Fibroblast of gingiva (primary cell): ENCODE measurements at regions not wholly inside any gene's neighbourhood (a gene's known extent, or its start where the extent isn't known, plus 50 kb on each side); places are given as distances from the start of the nearest gene placed in this dataset.

Experiments used
- DNase-seq: peaks from one replicate; pipeline ENCODE4 v3.0.0-alpha.2; 2011; ENCODE audit warnings: low read depth

DNA sequence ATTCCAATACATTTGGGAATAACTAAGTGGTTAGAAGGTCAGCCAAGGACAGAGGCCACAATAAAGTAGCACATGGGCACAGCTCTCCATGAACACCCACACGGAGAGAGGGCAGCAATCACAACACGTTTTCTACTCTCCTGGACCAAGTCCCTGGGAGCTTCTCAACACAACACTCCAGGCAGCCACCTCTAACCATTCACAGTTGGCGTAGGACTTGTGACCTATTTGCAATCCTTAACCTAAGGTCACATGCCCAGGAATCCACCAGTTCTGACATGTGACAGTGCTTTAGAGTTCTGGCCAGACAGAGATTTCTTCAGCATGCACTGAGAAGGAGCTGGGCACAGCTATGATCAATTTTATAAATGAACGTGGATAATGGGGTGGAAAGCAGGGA, 280.8 kb downstream of the SHQ1 start:
- DNase-seq = peak; percentile 13

DNA sequence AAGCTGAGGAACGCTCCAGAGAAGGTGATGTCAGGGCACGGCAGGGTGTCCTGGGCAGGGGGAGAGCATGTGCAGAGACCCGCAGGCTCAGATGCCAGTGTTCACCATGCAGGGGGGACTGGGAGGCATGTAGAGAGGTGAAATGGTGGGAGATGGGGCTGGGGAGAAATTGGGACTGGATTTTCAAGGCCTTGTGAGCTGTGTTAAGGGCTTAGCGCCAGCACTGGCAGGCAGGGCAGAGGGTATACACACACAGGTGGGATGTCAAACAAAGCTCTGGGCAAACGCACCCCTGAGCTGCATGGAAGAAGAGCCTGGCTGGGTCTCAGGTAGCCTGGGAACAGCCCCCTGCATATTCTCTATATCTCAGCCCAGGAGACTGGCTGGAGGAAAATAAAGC, 282.7 kb downstream of the SHQ1 start:
- no peak for DNase-seq

DNA sequence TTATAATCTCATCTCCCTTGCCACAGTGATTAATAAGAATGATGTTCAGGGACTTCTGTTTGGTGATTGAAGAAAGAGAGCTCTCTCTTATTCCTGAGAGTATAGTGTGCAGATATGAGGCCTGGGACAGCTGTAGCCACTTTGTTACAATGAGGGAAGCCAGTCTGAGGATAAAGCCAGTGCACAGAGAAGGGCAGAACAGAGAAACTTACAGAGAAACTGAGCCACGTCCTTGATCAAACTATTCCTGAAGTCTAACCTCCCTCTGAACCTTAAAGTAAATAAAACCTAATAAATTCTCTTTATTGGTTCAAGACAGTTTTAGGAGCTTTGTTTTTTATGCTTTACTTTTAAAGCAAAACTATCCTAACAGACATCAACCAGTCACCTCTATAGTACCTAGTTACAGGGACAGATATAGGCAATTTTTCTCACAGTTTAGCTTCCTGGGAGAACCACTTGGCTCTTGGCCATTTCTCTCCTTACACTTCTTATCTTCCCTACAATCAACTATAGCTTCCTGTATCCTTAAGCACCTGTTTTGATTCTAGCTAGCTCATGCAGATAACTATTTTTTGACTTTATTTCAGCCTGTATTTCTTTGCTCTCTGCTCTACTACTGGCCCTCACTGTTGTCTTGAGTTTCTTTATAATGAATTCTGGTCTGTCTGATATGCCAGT, 284.4 kb downstream of the SHQ1 start:
- DNase-seq = no peak

DNA sequence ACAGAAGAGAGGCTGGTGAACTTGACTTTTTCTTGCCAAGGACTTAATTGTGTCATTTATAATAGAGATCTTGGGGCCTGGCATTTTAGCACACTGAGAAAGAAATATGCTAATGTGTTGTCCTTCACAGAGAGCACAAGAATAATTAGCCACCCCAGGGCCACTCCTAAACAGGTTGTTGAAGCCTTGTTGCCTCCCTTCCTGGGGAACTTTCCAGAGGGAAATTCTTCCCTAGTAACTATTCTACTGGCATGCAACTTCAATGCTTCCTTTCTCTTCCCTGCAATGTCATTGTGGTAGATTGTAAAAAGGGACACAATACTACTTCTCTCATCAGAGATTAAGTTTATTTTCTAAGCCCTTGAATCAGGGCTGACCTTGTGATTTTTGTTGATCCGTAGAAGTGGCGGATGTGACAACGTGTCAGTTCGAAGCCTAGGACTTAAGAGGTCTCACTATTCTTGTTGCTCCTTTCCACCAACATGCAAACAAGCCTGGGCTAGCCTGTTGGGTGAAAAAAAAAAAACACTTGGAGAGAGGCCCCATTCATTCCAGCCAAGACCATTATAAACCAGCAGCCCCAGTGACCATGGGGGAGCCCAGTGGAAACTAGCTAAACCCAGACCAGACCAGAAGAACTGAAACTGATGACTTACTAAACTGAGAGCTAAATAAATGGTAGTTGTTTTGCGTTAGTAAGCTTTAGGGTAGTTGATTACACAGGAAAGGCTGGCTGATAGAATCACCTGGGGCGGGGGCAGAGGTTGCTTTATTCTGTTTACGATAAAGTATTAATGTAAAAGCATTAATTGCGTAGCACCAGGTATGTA, 287.2 kb downstream of the SHQ1 start:
- DNase-seq = no peak

DNA sequence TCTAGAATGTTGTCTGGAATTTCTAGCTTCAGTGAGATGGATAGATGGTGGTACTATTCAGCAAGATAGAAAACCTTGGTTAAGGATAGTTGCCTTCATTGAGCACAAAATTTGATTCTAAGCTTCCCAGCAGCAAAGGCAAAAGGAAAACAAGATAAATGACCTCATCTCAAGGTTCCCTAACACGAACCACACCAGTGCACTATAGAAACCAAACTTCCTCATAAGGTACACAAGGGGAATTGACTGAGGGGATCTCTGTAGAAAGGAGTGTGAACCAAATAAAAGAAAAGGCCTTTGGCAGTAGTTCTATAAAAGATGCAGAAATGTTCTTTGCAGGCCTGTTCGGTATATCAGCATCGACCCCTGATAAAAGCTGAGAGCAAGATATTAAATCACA, 288.9 kb downstream of the SHQ1 start:
- no peak for DNase-seq

DNA sequence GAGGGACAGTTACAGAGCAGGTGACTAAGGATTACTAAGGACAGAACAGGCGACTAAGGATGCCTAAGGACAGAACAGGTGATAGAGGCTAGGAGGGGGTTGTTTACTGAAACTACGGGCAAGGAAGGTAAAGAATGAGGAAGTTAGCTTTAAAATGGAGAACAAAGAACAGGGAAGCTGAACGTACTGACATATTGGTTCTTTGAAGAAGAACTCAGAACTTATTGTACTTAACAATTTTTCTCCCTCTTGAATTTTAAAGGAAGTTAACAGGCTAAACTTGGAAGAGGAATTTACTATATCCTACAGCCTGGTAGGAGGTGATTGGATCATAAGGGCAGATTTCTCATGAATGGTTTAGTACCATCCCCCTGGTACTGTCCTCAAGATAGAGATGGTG, 290.2 kb downstream of the SHQ1 start:
- DNase-seq = no peak

DNA sequence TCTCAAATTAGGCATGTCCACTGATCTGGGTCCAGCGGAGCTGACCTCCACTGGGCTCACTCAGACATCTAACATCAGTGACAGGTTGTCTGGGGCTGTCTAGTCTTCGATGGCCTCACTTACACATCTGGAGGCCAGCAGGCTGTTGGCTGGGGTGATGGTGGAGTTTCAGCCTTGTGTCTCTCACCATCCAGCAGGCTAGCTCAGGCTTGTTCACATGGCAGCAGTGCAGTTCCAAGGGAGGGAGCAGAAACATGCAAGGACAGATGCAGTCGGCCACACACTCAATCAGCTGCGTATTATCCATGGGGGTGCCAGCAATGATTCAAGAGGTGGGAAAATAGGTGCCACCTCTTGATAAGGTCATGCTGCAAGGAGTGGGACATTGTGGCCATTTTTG, 292.5 kb downstream of the SHQ1 start:
- no peak for DNase-seq

DNA sequence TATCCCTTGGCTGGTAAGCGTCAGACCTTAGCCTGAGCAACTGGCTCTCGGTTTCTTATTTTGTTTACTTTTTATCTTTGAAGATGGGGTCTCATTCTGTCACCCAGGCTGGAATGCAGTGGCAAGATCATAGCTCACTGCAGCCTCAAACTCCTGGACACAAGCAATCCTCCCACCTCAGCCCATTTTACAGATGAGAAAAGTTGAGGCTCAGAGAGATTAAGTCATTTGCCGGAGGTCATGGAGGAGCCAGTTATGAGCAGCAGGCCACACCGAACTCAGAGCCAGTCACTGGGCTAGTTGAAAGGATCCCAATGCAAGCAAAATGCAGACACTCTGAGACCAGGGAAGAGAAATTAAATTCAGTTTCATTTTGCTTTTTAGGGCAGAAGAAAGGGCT, 293.6 kb downstream of the SHQ1 start:
- DNase-seq = no peak

DNA sequence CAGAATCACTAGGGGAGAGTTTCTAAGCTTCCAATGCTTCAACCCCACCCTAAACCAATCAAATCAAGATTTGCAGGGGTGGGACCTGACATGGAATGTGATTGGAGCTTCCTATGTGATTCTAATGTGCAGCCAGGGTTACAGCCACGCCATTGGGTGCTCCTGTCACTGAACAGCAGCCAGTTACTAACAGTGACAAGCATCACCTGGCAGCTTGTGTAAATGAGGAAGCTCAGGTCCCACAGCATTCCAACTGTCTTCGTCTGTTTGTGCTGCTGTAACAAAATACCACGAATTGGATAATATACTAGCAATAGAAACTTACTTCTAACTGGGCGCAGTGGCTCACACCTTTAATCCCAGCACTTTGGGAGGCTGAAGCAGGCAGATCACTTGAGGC, 294.9 kb downstream of the SHQ1 start:
- no peak for DNase-seq

DNA sequence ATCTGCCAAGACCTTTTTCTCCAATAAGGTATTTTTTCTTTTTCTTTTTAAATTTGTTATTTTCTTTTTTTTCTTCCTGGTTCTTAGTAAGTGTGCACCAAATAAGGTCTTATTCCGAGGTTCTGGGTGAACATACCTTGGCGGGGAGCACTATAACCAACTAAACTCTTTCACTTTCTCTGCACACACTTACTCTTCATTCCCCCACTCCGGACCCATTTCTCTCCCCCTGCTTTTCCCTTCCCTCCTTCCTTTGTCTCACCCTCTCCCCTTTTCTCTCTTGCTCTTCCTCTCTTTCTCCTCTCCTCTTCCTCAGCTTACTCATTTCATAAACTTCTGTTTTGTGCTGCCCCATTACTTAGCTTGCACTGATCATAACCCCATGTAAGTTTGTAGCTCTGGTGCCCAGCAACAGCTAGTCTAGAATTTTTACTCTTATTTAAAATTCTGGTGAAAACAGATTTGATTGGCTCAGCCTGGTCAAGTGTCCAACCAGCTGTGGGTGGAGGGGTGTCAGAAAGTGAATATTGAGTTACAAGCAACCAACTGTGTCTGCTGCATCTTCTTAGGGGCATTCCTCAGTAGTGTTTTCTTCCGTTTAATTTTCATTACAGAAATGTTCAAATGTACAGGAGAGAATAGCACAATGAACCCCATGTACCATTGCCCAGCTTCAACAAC, 297.5 kb downstream of the SHQ1 start:
- DNase-seq = no peak

DNA sequence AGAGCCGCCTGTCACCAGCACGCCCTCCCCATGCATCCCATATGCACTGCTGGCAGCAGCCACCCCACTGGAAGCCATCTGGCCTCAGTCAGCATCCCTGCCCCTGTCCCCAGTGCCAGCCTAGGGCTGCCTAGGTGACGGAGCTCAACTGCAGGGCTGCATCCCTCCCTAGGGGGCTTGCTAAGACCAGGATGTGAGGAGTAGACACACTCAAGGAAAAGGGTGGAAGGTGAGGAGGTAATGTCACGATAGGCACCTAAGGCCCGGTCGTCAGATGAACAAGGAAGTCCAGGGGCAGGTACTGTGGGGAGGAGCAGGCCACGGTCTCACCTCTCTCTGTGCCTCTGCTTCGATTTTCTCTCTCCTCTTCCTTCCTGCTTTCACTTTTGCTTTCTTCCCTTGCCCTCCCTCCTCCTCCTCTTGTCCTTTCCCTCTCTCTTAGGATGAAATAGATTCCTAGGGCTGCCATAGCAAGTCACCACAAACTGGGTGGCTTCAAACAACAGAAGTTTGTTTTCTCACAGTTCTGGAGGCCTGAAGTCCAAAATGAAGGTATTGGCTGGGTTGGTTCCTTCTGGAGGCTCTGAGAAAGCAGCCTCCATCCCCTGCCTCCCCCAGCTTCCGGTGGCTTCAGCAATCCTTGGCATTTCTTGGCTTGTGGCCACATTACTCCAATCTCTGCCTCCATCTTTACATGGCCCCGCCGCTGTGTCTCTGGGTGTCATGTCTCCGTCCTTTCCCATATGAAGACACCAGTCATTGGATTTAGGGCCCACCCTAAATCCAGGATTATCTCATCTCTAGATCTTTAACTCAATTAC, 298.3 kb downstream of the SHQ1 start:
- no peak for DNase-seq

DNA sequence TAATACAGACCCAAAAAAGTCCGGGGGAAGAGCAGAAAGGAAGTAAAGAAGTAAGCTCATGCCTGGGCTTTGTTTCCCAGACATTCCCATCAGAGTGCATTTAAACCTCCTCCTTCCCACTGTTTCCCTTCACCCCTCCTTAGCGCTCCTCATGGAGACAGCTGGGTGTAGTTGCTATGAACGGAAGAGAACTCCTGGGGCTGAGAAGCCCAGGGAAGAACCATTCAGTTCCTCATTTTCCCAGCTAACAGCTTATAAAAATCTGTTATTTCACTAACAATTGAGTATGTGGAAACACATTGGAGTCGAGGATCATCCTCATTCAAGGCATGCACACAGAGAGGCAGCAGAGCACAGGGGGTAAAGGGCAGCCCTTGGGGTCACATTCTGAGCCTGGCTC, 299.3 kb downstream of the SHQ1 start:
- no peak for DNase-seq

DNA sequence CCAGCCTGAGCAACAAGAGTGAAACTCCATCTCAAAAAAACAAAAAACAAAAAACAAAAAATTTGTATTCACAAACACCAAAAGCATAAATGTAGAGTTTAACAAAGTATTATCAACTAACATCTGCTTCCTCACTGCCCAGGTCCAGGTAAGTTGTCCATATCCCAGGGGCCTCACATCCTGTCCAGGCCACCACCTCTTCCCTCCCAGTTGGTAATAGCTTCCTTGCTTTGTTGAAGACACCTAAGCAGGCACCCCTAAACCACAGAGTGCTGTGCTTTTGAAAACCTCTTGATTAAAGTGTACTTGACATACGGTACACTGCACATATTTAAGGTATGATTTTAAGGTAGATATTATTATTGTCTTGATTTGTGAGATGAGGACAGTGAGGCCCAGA, 299.8 kb downstream of the SHQ1 start:
- DNase-seq = no peak

DNA sequence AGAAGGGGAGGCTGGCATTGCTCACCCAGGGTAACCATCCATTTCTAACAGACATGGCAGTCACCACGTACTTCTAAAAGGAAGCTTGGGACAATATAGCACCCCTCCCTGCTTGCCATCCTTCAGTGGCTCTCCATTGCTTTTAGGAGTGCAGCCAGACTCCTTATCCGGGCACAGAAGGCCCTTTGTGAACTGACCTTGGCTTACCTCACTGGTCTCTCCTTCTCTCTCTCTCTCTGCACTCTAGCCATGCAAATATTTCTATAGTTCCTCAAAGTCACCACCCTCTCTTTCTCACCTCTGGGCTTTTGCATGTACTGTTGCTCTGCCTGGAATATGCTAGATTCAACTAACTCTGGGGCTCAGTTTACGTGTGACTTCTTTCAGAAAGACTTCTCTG, 301.1 kb downstream of the SHQ1 start:
- no peak for DNase-seq

DNA sequence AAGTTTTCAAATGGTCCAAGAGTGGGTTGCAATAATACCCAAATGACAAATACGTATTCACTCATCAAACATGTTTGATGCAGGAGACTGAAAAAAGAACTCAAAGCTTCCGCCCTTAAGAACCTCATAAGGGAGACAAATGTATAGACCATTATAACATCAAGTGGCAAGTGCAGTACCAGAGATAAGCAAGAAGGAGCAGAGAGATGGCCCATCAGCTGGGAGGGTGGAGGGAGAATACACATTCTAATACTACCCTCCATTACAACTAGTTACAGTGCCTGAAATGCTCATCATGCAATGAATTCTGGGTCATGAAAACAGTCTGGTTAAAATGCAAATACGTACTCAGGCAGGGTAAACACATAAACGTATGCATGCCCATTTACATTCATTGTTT, 304.0 kb downstream of the SHQ1 start:
- no peak for DNase-seq

DNA sequence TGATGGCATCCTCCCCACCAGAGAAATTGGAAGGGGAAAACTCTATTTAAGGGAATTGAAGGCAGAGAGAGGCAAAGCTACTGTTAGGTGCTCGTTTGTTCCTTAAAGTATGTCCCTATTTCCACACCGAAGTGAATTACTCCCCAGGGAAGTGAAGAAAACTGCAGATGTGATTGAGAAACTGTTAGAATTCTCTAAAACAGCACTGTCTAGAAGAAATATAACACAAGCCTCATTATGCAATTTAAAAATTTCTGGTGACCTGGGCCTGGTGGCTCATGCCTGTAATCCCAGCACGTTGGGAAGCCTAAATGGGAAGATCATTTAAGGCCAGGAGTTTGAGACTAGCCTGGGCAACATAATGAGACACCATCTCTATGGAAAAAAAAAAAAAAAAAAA, 305.0 kb downstream of the SHQ1 start:
- DNase-seq = no peak

DNA sequence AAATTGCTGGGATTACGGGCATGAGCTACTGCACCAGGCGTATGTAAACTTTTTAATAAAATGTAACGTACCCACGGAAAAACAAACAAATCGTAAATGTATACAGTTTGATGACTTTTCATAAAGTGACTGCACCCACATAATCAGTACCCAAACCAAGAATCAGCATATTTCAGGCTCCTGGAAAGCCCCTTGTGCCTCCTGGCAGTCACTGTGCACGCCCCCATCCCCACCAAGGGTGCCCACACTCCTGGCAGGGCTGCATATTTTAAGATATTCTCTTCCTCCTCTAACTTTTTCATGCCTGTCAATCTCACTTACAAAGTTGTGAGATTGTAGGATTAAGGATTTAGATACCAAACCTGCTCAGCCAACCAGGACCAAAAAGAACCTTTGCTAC, 305.5 kb downstream of the SHQ1 start:
- DNase-seq = no peak

DNA sequence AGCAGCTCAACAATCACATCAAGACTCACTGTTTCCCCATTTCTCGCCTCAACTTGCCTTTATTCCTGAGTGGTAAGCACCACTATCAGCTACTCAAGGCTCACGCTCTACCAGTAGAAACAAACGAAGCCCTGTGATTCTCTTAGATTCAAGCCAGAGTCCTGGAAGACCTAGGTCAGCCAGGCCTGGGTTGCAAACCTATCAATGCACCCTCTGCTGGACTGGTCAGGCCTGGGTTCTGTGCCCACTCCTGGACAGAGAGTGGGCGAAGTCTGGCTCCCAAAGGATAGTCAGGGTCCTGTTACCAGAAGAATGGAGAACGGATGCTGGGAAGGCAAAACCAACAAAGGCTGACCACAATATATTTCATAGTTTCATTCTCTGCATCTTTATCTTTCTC, 308.4 kb downstream of the SHQ1 start:
- DNase-seq = no peak

DNA sequence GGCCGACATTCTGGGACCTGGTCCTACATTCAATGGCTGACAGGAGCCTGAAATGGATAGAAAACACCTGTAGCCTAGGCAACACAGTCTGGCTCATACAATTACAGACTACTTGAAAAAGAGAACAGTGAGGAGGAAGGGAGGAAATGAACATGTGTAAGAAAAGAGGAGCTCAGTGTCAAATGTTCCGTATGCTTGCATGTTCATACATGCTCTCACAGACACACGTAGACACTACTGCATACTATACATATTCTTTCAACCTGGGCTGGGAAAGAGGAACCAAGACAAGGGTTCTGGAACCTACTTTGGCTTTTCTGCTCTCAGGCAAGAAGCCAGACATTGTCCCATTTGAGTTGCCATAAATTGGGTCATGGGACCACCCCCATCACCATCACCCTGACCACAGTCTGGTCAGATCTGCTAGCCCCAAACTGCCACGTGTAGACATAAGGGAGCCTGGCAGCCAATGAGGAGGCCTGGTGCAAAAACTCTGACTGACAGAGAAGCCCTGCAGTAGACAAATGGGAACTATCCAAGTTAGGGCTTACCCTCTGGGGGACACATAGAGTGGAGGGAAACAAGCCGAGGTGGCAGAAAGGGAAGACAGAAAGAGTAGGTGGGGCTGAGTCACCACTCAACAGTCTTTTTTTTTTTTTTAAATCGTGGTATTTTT, 310.0 kb downstream of the SHQ1 start:
- DNase-seq = no peak

DNA sequence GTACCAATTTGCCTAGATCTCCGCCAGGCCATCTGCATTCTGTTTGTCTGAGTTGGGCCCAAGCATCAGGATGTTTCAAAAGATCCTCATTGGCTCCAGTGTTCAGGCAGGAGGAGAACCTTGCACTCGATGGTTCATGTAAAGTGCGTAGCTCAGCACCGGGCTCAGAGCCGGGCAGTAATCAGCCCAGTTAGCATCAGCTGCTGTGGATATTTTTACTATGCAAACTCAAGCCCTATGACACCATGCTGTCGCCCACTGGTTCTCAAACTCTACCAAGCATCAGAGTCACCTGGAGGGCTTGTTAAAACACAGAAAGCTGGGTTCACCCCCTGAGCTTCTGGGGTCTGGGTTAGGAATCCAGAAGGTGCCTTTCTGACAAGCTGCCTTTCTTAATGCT, 310.8 kb downstream of the SHQ1 start:
- DNase-seq = no peak

DNA sequence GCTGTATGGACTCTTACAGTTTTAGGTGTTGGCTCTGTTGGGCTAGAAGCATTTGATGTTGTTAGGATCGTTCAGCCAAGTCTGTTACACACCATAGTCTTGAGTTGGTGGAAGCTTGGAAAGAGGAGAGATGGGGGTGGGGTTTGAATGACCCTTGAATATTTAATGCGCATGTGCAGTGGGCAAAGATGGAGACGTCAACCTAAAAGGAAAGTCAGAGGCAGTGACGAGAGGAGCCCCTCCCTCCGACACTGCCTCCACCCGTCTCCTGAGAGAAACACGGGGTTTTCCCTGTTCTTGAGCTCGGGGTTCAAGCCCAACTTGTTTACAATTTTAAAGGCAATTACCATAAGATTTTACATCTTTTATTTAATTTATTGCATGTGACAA, 311.4 kb downstream of the SHQ1 start:
- DNase-seq = no peak
